GM23248 (cell line): ENCODE measurements at regions not wholly inside any gene's neighbourhood (a gene's known extent, or its start where the extent isn't known, plus 50 kb on each side); places are given as distances from the start of the nearest gene placed in this dataset.

Source experiments
- DNase-seq: peaks from one replicate; pipeline ENCODE4 v3.0.0-alpha.2; 2015
- H2AFZ ChIP-seq: fragments of 200-600 bp; sonication (generic); 2 replicates; pipeline ENCODE4 v1.6.1; 2016; ENCODE audit warnings: antibody characterized with exemption
- H3F3A ChIP-seq: fragments of 200-600 bp; sonication (generic); 2 replicates; pipeline ENCODE4 v1.6.1; 2016; ENCODE audit warnings: mild to moderate bottlenecking, antibody characterized with exemption, mixed run types; ENCODE audit not compliant: insufficient read depth
- H3K27ac ChIP-seq: fragments of 200-600 bp; sonication (generic); 2 replicates; pipeline ENCODE4 v1.5.1; 2016; ENCODE audit warnings: mild to moderate bottlenecking
- H3K27me3 ChIP-seq: fragments of 200-600 bp; sonication (generic); replicated peaks from 2 replicates; pipeline ENCODE4 v1.6.1; 2016; ENCODE audit warnings: mild to moderate bottlenecking; ENCODE audit not compliant: insufficient read depth
- H3K36me3 ChIP-seq: fragments of 200-600 bp; sonication (generic); 2 replicates; pipeline ENCODE4 v1.6.1; 2016; ENCODE audit warnings: low read depth, mild to moderate bottlenecking
- H3K4me1 ChIP-seq: fragments of 200-600 bp; sonication (generic); 2 replicates; pipeline ENCODE4 v1.6.1; 2016; ENCODE audit warnings: mild to moderate bottlenecking; ENCODE audit not compliant: insufficient read depth
- H3K4me2 ChIP-seq: fragments of 200-600 bp; sonication (generic); one replicate; pipeline ENCODE4 v1.6.1; 2016; ENCODE audit warnings: mild to moderate bottlenecking; ENCODE audit not compliant: unreplicated experiment
- H3K4me3 ChIP-seq: fragments of 200-600 bp; sonication (generic); 2 replicates; pipeline ENCODE4 v1.5.1; 2016; ENCODE audit warnings: mild to moderate bottlenecking
- H3K79me2 ChIP-seq: fragments of 200-600 bp; sonication (generic); 2 replicates; pipeline ENCODE4 v1.6.1; 2016; ENCODE audit warnings: mild to moderate bottlenecking; ENCODE audit not compliant: insufficient read depth
- H3K9ac ChIP-seq: fragments of 200-600 bp; sonication (generic); 2 replicates; pipeline ENCODE4 v1.6.1; 2016; ENCODE audit warnings: mild to moderate bottlenecking
- H3K9me2 ChIP-seq: fragments of 200-600 bp; sonication (generic); 2 replicates; pipeline ENCODE4 v1.6.1; 2016; ENCODE audit warnings: mixed run types, mild to moderate bottlenecking, moderate library complexity; ENCODE audit not compliant: insufficient read depth
- H3K9me3 ChIP-seq: fragments of 200-600 bp; sonication (generic); one replicate; pipeline ENCODE4 v1.6.1; 2017; ENCODE audit warnings: low read depth
- H4K20me1 ChIP-seq: fragments of 200-600 bp; sonication (generic); 2 replicates; pipeline ENCODE4 v1.6.0; 2016; ENCODE audit not compliant: insufficient read depth
- EZH2 ChIP-seq: fragments of 200-600 bp; sonication (generic); IDR thresholded peaks from 2 replicates; pipeline ENCODE4 v1.6.1; 2018; ENCODE audit warnings: antibody characterized with exemption, mild to moderate bottlenecking; ENCODE audit not compliant: insufficient read depth, poor library complexity, severe bottlenecking
- EZH2phosphoT487 ChIP-seq: fragments of 200-600 bp; sonication (generic); IDR thresholded peaks from 2 replicates; pipeline ENCODE4 v1.6.1; 2018; ENCODE audit warnings: antibody characterized with exemption, moderate library complexity, mild to moderate bottlenecking, low read depth; ENCODE audit not compliant: insufficient read depth
- WGBS, 2 experiments: methylation state at CpG; one replicate each; pipeline ENCODE4 v1.1.6; 2015 to 2017; ENCODE audit warnings: low lambda C conversion rate in 2 of 2, low coverage in 1 of 2; ENCODE audit errors: missing lambda C conversion rate in 2 of 2; 5-methylcytosine and 5-hydroxymethylcytosine counted together
- in situ Hi-C: fragments of 300-500 bp; cut with MboI; formaldehyde crosslinking; loops from 2 replicates; pipeline ENCODE4 v1.15.0; 2020

DNA sequence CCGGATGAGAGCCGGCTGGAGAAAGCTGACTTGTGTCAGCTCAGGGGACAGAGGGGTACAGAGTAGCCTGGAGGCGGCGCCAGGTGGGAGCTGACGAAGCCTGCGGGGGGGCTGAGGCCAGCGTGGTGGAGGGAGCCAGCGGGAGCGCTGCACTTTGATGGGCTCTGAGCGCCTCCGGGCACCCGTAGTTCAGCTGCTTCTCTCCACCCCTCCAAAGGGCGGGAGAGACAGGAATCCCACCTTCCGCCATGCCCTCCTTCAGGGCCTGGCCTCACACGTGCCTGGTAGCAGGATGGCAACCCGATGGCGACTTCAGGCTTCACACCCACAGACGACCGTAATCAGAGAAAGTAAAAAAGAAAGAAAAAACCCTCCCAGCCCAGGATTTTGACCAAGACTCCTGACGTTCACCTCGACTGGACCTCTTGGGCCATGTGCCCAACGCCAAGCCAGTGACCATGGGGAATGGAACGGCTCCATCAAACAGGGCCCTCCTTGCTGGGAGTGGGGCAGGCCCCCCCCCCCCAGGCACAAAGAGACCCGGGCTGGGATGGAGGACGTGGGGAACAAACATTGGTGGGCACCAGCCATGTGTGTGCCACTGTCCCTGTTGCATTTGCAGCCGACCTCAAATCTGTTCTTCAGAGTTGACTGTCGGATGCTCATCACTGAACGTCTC, 60.7 kb upstream of the ASAP2 start:
- no peak overlapping the region for H2AFZ ChIP-seq
- H3K36me3 ChIP-seq, result no peaks in the 10 kb centered on the region
- H3K4me2 ChIP-seq, result no peak overlapping the region
- H3K79me2 ChIP-seq, result no peaks in the 10 kb centered on the region
- no peak for TF ChIP-seq EZH2phosphoT487
- TF ChIP-seq EZH2, result no peak
- no peaks in the 10 kb centered on the region for H3K9me3 ChIP-seq
- DNase-seq, result no peak
- no peak overlapping the region for H3K27ac ChIP-seq
- H4K20me1 ChIP-seq, result no peaks in the 10 kb centered on the region
- no peak overlapping the region for H3K4me3 ChIP-seq
- H3K4me1 ChIP-seq, result peaks cover 27% of the 10 kb centered on the region
- H3K9ac ChIP-seq, result no peak overlapping the region
- WGBS, 2 experiments, result 92 to 93% methylated on average over 28 of the region's 28 CpGs
- in situ Hi-C loops, result no loop called here
- no peaks in the 10 kb centered on the region for H3K9me2 ChIP-seq
- no peaks in the 10 kb centered on the region for H3K27me3 ChIP-seq
- H3F3A ChIP-seq, result peaks cover 9% of the 10 kb centered on the region; the same call in 1 of the 2 replicates

DNA sequence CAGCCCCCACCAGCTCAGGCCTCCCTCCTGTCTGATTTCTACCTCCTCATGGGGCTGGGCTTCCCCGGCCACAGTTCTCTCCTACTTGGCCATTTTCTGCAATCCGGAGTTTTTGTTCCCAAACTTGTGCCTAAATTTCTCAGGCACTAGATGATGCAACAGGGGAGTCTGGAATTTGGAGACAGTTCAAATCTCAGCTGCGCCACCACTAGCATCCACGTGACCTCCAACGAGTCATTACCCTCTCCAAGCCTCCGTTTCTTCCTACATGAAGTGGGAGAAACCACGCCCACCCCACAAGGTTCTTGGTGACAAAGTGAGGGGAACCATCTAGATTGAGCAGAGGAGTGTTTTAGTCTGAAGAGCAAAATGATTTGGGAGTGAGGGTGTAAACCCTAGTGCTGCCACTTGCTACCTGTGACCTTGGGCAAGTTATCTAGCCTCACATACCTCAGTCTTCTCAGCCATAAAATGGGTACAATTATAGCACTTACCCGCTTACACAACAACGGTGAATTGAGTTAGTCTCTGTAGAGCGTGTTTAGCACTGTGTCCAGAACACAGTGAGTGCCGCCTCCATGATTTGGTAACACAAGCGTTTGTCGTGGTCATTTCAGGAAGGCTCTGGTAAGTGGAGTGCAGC, 61.4 kb upstream of the ASAP2 start:
- H2AFZ ChIP-seq, result peak overlapping the region; percentile 54

GRCh38 chr2:9144617-9145016, 62.0 kb upstream of the ASAP2 start:
- no peak for DNase-seq
- Histone ChIP-seq H3K79me2 (no peaks in the 10 kb centered on the region), H2AFZ (peak overlapping the region; percentile 54), H3K9me2 (no peaks in the 10 kb centered on the region), H4K20me1 (no peaks in the 10 kb centered on the region), H3F3A (peaks cover 14% of the 10 kb centered on the region; the same call in 1 of the 2 replicates), H3K4me3 (no peak overlapping the region), H3K9ac (peak overlapping the region; percentile 51; the same call in 1 of the 2 replicates), H3K27ac (peak overlapping the region; percentile 37; the same call in 1 of the 2 replicates), H3K4me1 (peaks cover 31% of the 10 kb centered on the region), H3K27me3 (no peaks in the 10 kb centered on the region), H3K4me2 (no peak overlapping the region), H3K36me3 (no peaks in the 10 kb centered on the region), H3K9me3 (no peaks in the 10 kb centered on the region)
- TF ChIP-seq EZH2 (no peak), EZH2phosphoT487 (no peak)
- in situ Hi-C loops, result no loop called here
- WGBS, 2 experiments, result 80 to 84% methylated on average over 5 of the region's 5 CpGs

More for the DNA sequence above, 61.4 kb upstream of the ASAP2 start:
- H3K4me3 ChIP-seq, result no peak overlapping the region
- peak overlapping the region; percentile 37; the same call in 1 of the 2 replicates for H3K27ac ChIP-seq
- H3K4me1 ChIP-seq, result peaks cover 31% of the 10 kb centered on the region
- H3K9ac ChIP-seq, result peak overlapping the region; percentile 51; the same call in 1 of the 2 replicates
- peak; percentile 87 for DNase-seq
- H3K79me2 ChIP-seq, result no peaks in the 10 kb centered on the region
- H3F3A ChIP-seq, result peaks cover 14% of the 10 kb centered on the region; the same call in 1 of the 2 replicates
- 49 to 52% methylated on average over 12 to 13 of the region's 13 CpGs for WGBS, 2 experiments
- no peaks in the 10 kb centered on the region for H3K9me3 ChIP-seq
- H3K4me2 ChIP-seq, result no peak overlapping the region
- no peaks in the 10 kb centered on the region for H3K27me3 ChIP-seq
- TF ChIP-seq EZH2phosphoT487, result no peak
- no peak for TF ChIP-seq EZH2
- in situ Hi-C loops, result no loop called here
- H3K9me2 ChIP-seq, result no peaks in the 10 kb centered on the region
- H3K36me3 ChIP-seq, result no peaks in the 10 kb centered on the region
- no peaks in the 10 kb centered on the region for H4K20me1 ChIP-seq

DNA sequence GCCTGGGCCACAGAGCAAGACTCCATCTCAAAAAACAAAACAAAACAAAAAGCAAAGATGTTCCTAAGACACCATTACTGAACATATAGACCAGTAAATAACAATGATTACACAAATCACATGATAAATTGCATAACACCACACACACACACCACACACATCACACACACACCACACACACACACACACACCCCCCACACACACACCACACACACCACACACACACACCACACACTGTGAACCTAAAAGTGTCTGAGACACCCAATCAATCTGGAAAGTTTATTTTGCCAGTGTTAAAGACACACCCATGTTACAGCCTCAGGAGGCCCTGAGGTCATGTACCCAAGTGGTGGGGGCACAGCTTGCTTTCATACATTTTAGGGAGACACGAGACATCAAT, 62.6 kb upstream of the ASAP2 start:
- peaks cover 31% of the 10 kb centered on the region for H3K4me1 ChIP-seq
- H3K4me2 ChIP-seq, result no peak overlapping the region
- no peaks in the 10 kb centered on the region for H3K9me3 ChIP-seq
- H4K20me1 ChIP-seq, result no peaks in the 10 kb centered on the region
- H3K36me3 ChIP-seq, result no peaks in the 10 kb centered on the region
- no peak overlapping the region for H3K4me3 ChIP-seq
- 85 to 95% methylated on average over 1 of the region's 1 CpG for WGBS, 2 experiments
- no peak overlapping the region for H3K27ac ChIP-seq
- in situ Hi-C loops, result no loop called here
- no peak overlapping the region for H2AFZ ChIP-seq
- peaks cover 14% of the 10 kb centered on the region; the same call in 1 of the 2 replicates for H3F3A ChIP-seq
- no peaks in the 10 kb centered on the region for H3K9me2 ChIP-seq
- no peaks in the 10 kb centered on the region for H3K27me3 ChIP-seq
- DNase-seq, result no peak
- no peaks in the 10 kb centered on the region for H3K79me2 ChIP-seq
- no peak overlapping the region for H3K9ac ChIP-seq
- TF ChIP-seq EZH2phosphoT487, result no peak
- TF ChIP-seq EZH2, result no peak
